BLaER1 (cell line): ENCODE measurements at regions not wholly inside any gene's neighbourhood (a gene's known extent, or its start where the extent isn't known, plus 50 kb on each side); places are given as distances from the start of the nearest gene placed in this dataset.

Experiments used
- H3K27ac ChIP-seq: shearing (Covaris generic); formaldehyde crosslinking; 2 replicates; pipeline ENCODE4 v1.8.1; 2022
- H3K27me3 ChIP-seq: shearing (Covaris generic); formaldehyde crosslinking; 2 replicates; pipeline ENCODE4 v1.8.1; 2022
- H3K36me3 ChIP-seq: shearing (Covaris generic); formaldehyde crosslinking; 2 replicates; pipeline ENCODE4 v1.8.1; 2022
- H3K4me1 ChIP-seq: shearing (Covaris generic); formaldehyde crosslinking; 2 replicates; pipeline ENCODE4 v1.8.1; 2022
- H3K4me2 ChIP-seq: shearing (Covaris generic); formaldehyde crosslinking; 2 replicates; pipeline ENCODE4 v1.8.1; 2022
- H3K4me3 ChIP-seq: shearing (Covaris generic); formaldehyde crosslinking; 2 replicates; pipeline ENCODE4 v1.8.1; 2022
- H3K9ac ChIP-seq: shearing (Covaris generic); formaldehyde crosslinking; 2 replicates; pipeline ENCODE4 v1.8.1; 2022
- H3K9me3 ChIP-seq: shearing (Covaris generic); formaldehyde crosslinking; 2 replicates; pipeline ENCODE4 v1.8.1; 2022
- H4K20me1 ChIP-seq: shearing (Covaris generic); formaldehyde crosslinking; 2 replicates; pipeline ENCODE4 v1.8.1; 2022
- Cebpa-rat ChIP-seq: shearing (Covaris generic); IDR thresholded peaks from 2 replicates; pipeline ENCODE4 v1.8.1; 2022

DNA sequence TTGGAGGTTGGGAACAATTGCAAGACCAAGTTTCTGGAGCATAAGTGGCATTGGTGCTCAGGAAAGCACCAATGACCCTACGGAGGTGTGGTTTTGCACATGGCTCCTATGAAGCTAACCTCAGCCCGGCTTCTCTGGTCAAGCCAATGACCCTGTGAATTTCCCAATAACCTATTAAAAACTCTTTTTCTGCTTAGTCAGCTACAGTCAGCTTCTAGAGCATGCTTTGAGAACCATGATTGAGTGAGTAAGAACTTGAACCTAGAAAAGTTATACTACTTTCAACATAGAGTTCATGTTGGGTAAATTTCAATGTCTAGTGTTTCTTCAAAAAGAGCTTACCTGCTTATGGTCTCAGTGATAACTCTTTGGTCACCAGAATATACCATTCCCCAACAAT is 163.2 kb downstream of the RSL24D1 start:
- no peak overlapping the region for H3K4me2 ChIP-seq
- H3K36me3 ChIP-seq, result no peaks in the 10 kb centered on the region
- H3K4me3 ChIP-seq, result no peak overlapping the region
- TF ChIP-seq Cebpa-rat, result no peak
- H3K9me3 ChIP-seq, result no peaks in the 10 kb centered on the region
- H3K27me3 ChIP-seq, result no peaks in the 10 kb centered on the region
- H3K9ac ChIP-seq, result no peak overlapping the region
- H3K27ac ChIP-seq, result no peak overlapping the region
- H4K20me1 ChIP-seq, result no peaks in the 10 kb centered on the region
- no peaks in the 10 kb centered on the region for H3K4me1 ChIP-seq

DNA sequence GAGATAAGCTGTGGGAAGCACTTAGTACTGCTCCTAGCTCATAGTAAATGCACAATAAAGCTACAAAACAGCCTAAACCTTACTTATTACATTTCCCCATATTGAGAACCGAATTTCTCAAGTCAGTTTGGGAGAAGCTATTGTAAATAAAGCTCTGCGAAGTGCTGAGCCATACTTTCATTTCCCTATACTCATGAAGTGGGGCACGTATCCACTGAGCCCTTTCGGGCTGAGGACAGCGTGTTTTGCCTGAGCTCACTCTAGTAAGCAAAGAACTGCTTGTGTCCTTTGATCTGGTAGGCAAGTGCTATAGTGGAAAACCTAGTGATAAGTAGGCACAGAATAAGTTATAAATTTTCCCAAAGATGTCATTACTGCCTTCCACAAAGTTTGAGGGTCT is 165.0 kb downstream of the RSL24D1 start:
- Histone ChIP-seq H3K4me1 (no peaks in the 10 kb centered on the region), H3K36me3 (no peaks in the 10 kb centered on the region), H3K27me3 (no peaks in the 10 kb centered on the region), H4K20me1 (no peaks in the 10 kb centered on the region), H3K9ac (no peak overlapping the region), H3K4me3 (no peak overlapping the region), H3K27ac (no peak overlapping the region), H3K9me3 (no peaks in the 10 kb centered on the region), H3K4me2 (no peak overlapping the region)
- TF ChIP-seq Cebpa-rat, result no peak

DNA sequence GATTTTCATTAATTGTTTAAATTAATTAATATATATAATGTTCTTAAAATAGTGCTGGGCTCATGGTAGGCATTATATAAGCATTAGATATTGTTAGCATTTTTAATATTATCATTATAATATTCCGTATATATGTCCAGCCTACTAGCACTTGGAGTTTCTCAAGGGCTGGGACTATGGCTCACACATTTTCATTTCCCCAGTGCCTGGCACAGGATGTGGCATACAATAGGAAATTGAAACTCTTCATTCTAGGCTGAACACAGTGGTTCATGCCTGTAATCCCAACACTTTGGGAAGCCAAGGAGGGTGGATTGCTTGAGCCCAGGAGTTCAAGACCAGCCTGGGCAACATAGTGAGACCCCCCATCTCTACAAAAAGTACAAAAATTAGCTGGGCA is 170.4 kb downstream of the RSL24D1 start:
- Histone ChIP-seq H3K4me1 (no peaks in the 10 kb centered on the region), H3K9me3 (no peaks in the 10 kb centered on the region), H3K9ac (no peak overlapping the region), H3K4me2 (no peak overlapping the region), H3K36me3 (no peaks in the 10 kb centered on the region), H4K20me1 (no peaks in the 10 kb centered on the region), H3K27ac (no peak overlapping the region), H3K27me3 (no peaks in the 10 kb centered on the region), H3K4me3 (no peak overlapping the region)
- TF ChIP-seq Cebpa-rat, result no peak

DNA sequence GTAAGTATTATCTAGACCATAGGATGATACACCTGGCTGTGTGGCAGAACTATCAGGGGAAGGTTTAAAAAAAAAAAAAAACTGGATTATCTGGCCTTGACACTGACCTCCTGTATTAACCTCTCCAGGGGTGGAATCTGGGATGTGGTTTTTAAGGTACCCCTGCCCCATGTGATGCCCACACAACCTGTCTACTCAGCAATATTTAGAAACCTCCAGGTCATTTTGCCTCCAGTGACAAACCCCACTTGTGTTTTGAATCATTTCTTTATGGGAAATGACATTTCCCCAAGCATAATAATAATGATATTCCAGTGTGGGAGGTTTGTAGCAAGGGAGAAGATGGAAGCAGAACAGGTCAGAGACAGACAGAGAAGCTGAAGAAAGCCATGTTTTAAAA is 179.1 kb downstream of the RSL24D1 start:
- no peaks in the 10 kb centered on the region for H3K9me3 ChIP-seq
- H3K9ac ChIP-seq, result no peak overlapping the region
- H4K20me1 ChIP-seq, result no peaks in the 10 kb centered on the region
- no peak overlapping the region for H3K4me2 ChIP-seq
- no peaks in the 10 kb centered on the region for H3K27me3 ChIP-seq
- TF ChIP-seq Cebpa-rat, result no peak
- no peak overlapping the region for H3K4me3 ChIP-seq
- no peaks in the 10 kb centered on the region for H3K36me3 ChIP-seq
- no peak overlapping the region for H3K27ac ChIP-seq
- no peaks in the 10 kb centered on the region for H3K4me1 ChIP-seq

DNA sequence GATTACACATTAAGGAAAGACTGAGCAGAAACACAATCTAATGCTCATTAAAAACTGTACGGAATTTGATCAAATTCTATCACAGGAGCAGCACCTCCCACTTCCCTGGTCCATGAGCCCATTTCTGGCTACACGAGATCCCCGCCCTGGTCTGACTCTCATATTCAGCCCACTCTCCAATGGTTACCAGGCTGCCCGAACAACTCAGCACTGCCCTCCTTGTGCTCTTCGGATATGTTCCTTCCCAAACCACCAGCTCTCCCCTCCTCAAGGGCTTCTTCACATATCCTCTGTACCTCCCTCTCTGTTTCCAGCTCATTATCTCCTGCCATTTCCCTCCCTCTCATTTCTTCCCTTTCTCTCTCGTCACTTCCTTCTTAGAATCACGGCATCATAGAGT is 180.5 kb downstream of the RSL24D1 start:
- no peak overlapping the region for H3K4me2 ChIP-seq
- no peak overlapping the region for H3K4me3 ChIP-seq
- no peaks in the 10 kb centered on the region for H4K20me1 ChIP-seq
- no peaks in the 10 kb centered on the region for H3K27me3 ChIP-seq
- H3K9ac ChIP-seq, result no peak overlapping the region
- TF ChIP-seq Cebpa-rat, result no peak
- H3K9me3 ChIP-seq, result no peaks in the 10 kb centered on the region
- H3K4me1 ChIP-seq, result no peaks in the 10 kb centered on the region
- H3K27ac ChIP-seq, result no peak overlapping the region
- no peaks in the 10 kb centered on the region for H3K36me3 ChIP-seq

DNA sequence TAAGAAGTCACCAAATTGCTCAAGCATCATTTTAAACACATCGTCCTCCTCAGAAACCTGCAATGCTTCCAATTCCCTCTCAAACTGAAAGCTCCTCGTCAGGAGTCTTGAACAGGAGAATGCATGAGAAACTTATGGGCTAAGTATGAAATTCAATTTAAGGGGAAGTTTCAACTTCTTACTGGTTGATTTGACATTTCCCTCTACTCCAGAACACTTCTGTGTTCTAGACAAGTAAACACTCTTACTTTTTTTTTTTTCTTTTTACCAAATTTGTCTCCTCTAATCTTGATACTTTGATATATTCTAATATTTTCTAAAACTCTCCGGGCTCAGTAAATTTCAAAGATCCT is 181.7 kb downstream of the RSL24D1 start:
- Histone ChIP-seq H3K9me3 (no peaks in the 10 kb centered on the region), H3K36me3 (no peaks in the 10 kb centered on the region), H3K4me2 (no peak overlapping the region), H3K27ac (no peak overlapping the region), H3K27me3 (no peaks in the 10 kb centered on the region), H4K20me1 (no peaks in the 10 kb centered on the region), H3K9ac (no peak overlapping the region), H3K4me1 (no peaks in the 10 kb centered on the region), H3K4me3 (no peak overlapping the region)
- TF ChIP-seq Cebpa-rat, result no peak

DNA sequence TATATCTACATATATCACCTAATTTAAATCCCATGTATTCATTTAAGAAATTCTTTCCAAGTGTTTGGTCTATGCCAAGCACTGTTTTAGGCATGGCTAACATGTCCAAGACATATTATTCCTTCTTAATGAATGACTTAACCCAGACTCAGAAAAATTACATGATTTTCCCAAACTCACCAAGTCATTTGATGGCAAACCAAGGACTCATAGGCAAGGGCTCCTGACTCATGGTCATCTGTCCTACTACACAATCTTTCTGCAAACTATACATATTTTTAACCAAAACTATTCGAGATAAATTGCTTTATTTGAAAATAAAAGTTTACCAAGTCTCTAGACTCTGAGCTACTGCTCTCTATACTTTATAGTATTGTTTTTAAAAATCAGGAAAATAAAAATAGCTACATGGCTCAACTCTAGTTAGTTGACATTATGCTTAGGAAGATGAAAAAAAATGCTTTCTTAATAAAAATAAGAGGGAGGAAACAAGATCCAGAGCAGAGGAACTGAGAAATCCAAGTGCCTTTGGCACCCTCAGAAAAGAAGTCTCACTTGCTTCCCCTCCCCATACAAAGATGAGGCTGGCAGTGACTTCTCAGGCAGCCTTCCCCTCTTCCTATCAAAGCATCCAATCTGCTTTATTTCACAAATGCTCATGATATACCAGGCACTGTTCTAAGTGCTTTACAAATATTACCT is 182.2 kb downstream of the RSL24D1 start:
- Histone ChIP-seq H3K9ac (no peak overlapping the region), H3K4me3 (no peak overlapping the region), H3K4me2 (no peak overlapping the region), H3K36me3 (no peaks in the 10 kb centered on the region), H3K9me3 (no peaks in the 10 kb centered on the region), H3K4me1 (no peaks in the 10 kb centered on the region), H3K27me3 (no peaks in the 10 kb centered on the region), H3K27ac (no peak overlapping the region), H4K20me1 (no peaks in the 10 kb centered on the region)
- TF ChIP-seq Cebpa-rat, result no peak

DNA sequence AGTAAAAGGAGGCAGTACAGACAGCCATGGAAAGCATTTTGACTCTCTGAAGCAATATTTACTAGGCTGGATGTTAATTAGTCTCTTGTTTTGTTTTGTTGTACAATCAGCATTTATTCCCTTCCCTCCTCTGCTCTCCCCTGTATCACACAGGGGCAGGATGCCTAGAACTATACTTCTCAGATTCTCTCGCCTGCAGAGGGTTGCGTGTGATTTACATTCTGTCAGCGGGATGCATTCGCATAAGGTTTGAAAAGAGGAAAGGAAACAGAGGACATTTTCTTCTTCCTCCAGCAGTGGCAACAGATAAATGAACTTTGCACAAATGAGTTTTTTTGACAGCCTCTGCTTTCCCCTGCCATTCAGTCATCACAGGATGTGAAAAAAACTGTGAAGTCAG is 188.3 kb downstream of the RSL24D1 start:
- Histone ChIP-seq H3K4me1 (no peaks in the 10 kb centered on the region), H3K27me3 (no peaks in the 10 kb centered on the region), H3K9me3 (no peaks in the 10 kb centered on the region), H3K4me2 (no peak overlapping the region), H4K20me1 (no peaks in the 10 kb centered on the region), H3K36me3 (no peaks in the 10 kb centered on the region), H3K27ac (no peak overlapping the region), H3K9ac (no peak overlapping the region), H3K4me3 (no peak overlapping the region)
- no peak for TF ChIP-seq Cebpa-rat

DNA sequence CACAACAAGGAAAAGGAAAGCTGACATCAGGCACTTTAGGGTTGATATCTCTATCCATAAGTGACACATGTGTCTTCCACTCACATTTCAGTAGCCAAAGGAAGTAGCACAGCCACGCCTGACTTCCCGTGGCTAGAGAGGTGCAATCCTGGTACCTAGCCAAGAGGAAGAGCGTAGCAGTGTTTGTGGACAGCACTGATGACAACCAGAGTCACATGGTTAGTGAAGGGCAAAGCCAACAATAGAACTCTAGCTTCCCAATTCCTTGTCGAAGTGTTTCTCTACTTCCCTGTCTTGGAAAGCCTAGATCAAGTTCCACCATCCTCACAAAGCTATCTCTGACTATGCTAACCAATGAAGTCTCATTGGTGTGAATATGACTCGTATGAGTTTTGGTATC is 189.2 kb downstream of the RSL24D1 start:
- Histone ChIP-seq H3K36me3 (no peaks in the 10 kb centered on the region), H3K9ac (no peak overlapping the region), H4K20me1 (no peaks in the 10 kb centered on the region), H3K9me3 (peaks cover 5% of the 10 kb centered on the region), H3K27ac (no peak overlapping the region), H3K4me2 (no peak overlapping the region), H3K4me3 (no peak overlapping the region), H3K4me1 (no peaks in the 10 kb centered on the region), H3K27me3 (no peaks in the 10 kb centered on the region)
- TF ChIP-seq Cebpa-rat, result no peak

DNA sequence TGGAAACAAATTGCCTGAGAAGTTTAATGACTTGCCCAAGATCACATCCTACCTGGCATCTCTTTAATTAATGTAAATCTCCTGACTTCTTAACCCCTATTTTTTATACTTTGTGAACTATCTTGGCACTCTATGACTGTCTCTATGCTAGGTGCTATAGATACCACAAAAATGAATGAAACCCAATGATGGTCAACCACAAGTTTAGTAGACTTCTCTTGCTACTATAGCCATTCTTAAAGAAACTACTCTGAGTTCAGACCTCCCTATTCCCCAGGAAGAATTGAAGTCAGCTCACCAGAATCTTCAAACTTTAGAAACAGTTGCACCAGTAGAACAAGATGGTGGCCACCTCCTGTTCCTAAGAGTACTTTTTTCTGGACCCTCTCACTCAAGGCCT is 191.1 kb downstream of the RSL24D1 start:
- Histone ChIP-seq H3K27ac (no peak overlapping the region), H4K20me1 (no peaks in the 10 kb centered on the region)
- TF ChIP-seq Cebpa-rat, result no peak

More for the DNA sequence above, 191.1 kb downstream of the RSL24D1 start:
- Histone ChIP-seq H3K4me3 (no peak overlapping the region), H3K4me2 (no peak overlapping the region), H3K9me3 (peaks cover 14% of the 10 kb centered on the region), H3K36me3 (no peaks in the 10 kb centered on the region), H3K4me1 (no peaks in the 10 kb centered on the region), H3K9ac (no peak overlapping the region), H3K27me3 (no peaks in the 10 kb centered on the region)
